SK-N-SH (cell line): ENCODE measurements at regions not wholly inside any gene's neighbourhood (a gene's known extent, or its start where the extent isn't known, plus 50 kb on each side); places are given as distances from the start of the nearest gene placed in this dataset.

Experiments used
- CTCF ChIP-seq: fragments of 200-600 bp; sonication (generic); IDR thresholded peaks from 2 replicates; pipeline ENCODE4 v1.6.1; 2017; ENCODE audit warnings: antibody characterized with exemption, mild to moderate bottlenecking, moderate library complexity
- EP300 ChIP-seq, 2 experiments: IDR thresholded peaks; 2 replicates each; pipeline versions ENCODE4 v1.4.0 to v1.6.1; 2012; ENCODE audit warnings: borderline replicate concordance in 1 of 2, low read depth in 1 of 2, low read length in 1 of 2
- EZH2phosphoT487 ChIP-seq: fragments of 200-600 bp; sonication (generic); IDR thresholded peaks from 2 replicates; pipeline ENCODE4 v1.6.1; 2017; ENCODE audit warnings: low read depth, mixed run types, mild to moderate bottlenecking, antibody characterized with exemption, moderate library complexity, borderline replicate concordance
- GATA2 ChIP-seq: sonication (generic); formaldehyde crosslinking; IDR thresholded peaks from 2 replicates; pipeline ENCODE4 v1.5.0; 2020; ENCODE audit warnings: mild to moderate bottlenecking, missing genetic modification reagents
- NRF1 ChIP-seq: IDR thresholded peaks from 2 replicates; pipeline ENCODE4 v1.6.1; 2012; ENCODE audit warnings: low read depth, mild to moderate bottlenecking, low read length
- POLR2AphosphoS5 ChIP-seq: IDR thresholded peaks from 2 replicates; pipeline ENCODE4 v1.6.1; 2012; ENCODE audit warnings: low read depth, low read length
- REST ChIP-seq: IDR thresholded peaks from 2 replicates; pipeline ENCODE4 v1.6.1; 2012; ENCODE audit warnings: mild to moderate bottlenecking, low read depth, low read length, moderate library complexity
- RFX5 ChIP-seq: IDR thresholded peaks from 2 replicates; pipeline ENCODE4 v1.6.1; 2012; ENCODE audit warnings: mild to moderate bottlenecking, improper control_type of control experiment, low read length
- USF2 ChIP-seq: fragments of 150-350 bp; IDR thresholded peaks from 2 replicates; pipeline ENCODE4 v1.6.1; 2017; ENCODE audit warnings: antibody characterized with exemption, low read length, low read depth, borderline replicate concordance

- no peak for TF ChIP-seq EP300 (IDR thresholded peaks at IDR 0.05; ENCODE audit: borderline replicate concordance in 1 of 2, low read depth in 1 of 2, low read length in 1 of 2)
- no peak for TF ChIP-seq GATA2 (CRISPR knock-in tag)
- TF ChIP-seq CTCF, result no peak
- no peak for TF ChIP-seq USF2
- no peak for TF ChIP-seq EZH2phosphoT487
- no peak for TF ChIP-seq POLR2AphosphoS5
- no peak for TF ChIP-seq RFX5
- no peak for TF ChIP-seq REST
- TF ChIP-seq NRF1, result no peak
These were observed 168.4 kb upstream of the EGLN3 start for GRCh38 chr14:34119107-34119858.
